K562 (cell line): ENCODE measurements at regions not wholly inside any gene's neighbourhood (a gene's known extent, or its start where the extent isn't known, plus 50 kb on each side); places are given as distances from the start of the nearest gene placed in this dataset.

Source experiments
- ATAC-seq: fragments of 200-7000 bp; cut with Tn5 transposase; 3 replicates; pipeline ENCODE4 v1.9.1; 2020; ENCODE audit warnings: moderate library complexity
- BruUV-seq: library from RNA; stranded (reverse); fragments of 400-500 nt; replicated peaks from 2 replicates; lab custom pipeline; 2021; lab: Mats Ljungman, UMichigan
- CTCF ChIA-PET: fragments of 300-600 bp; formaldehyde crosslinking; extraction: SDS; loops from one replicate; lab custom pipeline; 2021; ENCODE audit warnings: low intra/inter-chr PET ratio; lab: Yijun Ruan, JAX
- POLR2A ChIA-PET: fragments of 300-600, 350-650 bp; sonication (Branson Sonifier 250); formaldehyde crosslinking; extraction: SDS; loops from one replicate; lab custom pipeline; 2021; ENCODE audit warnings: antibody characterized with exemption, inconsistent platforms; lab: Yijun Ruan, JAX
- DNase-seq, 4 experiments: peaks; one replicate each; pipeline versions ENCODE4 v3.0.0 to v3.0.0-alpha.2; 2011 to 2018; ENCODE audit warnings: low spot score in 3 of 4, mixed read lengths in 3 of 4; ENCODE audit errors: extremely low read depth in 1 of 4
- FAIRE-seq: peaks from 2 replicates; lab custom pipeline; 2011; peaks lifted over from hg19 to GRCh38; lab: Jason Lieb, UNC
- H2AFZ ChIP-seq: 2 replicates; pipeline ENCODE4 v1.6.0; 2011; ENCODE audit warnings: low read depth, low read length, control low read depth, inconsistent platforms
- H3K27ac ChIP-seq: fragments of 200-600 bp; 3 replicates; pipeline ENCODE4 v1.8.0; 2011; ENCODE audit warnings: low read depth, mild to moderate bottlenecking, control low read depth, inconsistent platforms, low read length, moderate library complexity, mixed read lengths; ENCODE audit errors: extremely low read depth
- H3K27me3 ChIP-seq, 2 experiments: fragments of 300-600 bp in 1 of 2; 2 replicates in 1 of 2; 3 replicates in 1 of 2; pipeline versions ENCODE4 v1.6.0 to v1.8.0; 2011; ENCODE audit warnings: inconsistent platforms in 2 of 2, low read length in 2 of 2, mild to moderate bottlenecking in 1 of 2, mixed read lengths in 1 of 2, moderate library complexity in 1 of 2; ENCODE audit not compliant: control insufficient read depth in 2 of 2, insufficient read depth in 2 of 2
- H3K36me3 ChIP-seq: fragments of 300-600 bp; 3 replicates; pipeline ENCODE4 v1.8.0; 2011; ENCODE audit warnings: mild to moderate bottlenecking, low read length, inconsistent platforms; ENCODE audit not compliant: control insufficient read depth, insufficient read depth
- H3K4me1 ChIP-seq, 2 experiments: fragments of 200-600 bp in 1 of 2; replicated peaks in 1 of 2; 2 replicates in 1 of 2; 3 replicates in 1 of 2; pipeline versions ENCODE4 v1.5.1 to v1.8.0; 2011; ENCODE audit warnings: inconsistent platforms in 2 of 2, low read length in 2 of 2, mild to moderate bottlenecking in 1 of 2, mixed read lengths in 1 of 2, moderate library complexity in 1 of 2; ENCODE audit not compliant: control insufficient read depth in 2 of 2, insufficient read depth in 2 of 2
- H3K4me2 ChIP-seq: 2 replicates; pipeline ENCODE4 v1.6.1; 2011; ENCODE audit warnings: low read length, control low read depth, inconsistent platforms, mixed read lengths; ENCODE audit not compliant: insufficient read depth
- H3K4me3 ChIP-seq: fragments of 200-600 bp; sonication (generic), shearing (Covaris generic); 2 replicates; pipeline ENCODE4 v1.5.1; 2016; ENCODE audit warnings: control low read depth, inconsistent platforms
- H3K79me2 ChIP-seq: fragments of 200-600 bp; 3 replicates; pipeline ENCODE4 v1.8.0; 2011; ENCODE audit warnings: low read length, inconsistent platforms; ENCODE audit not compliant: control insufficient read depth, insufficient read depth
- H3K9ac ChIP-seq, 2 experiments: 2 replicates each; pipeline versions ENCODE4 v1.6.0 to v1.6.1; 2011; ENCODE audit warnings: low read depth in 2 of 2, low read length in 2 of 2, control low read depth in 1 of 2, inconsistent platforms in 1 of 2, mild to moderate bottlenecking in 1 of 2, mixed read lengths in 1 of 2; ENCODE audit not compliant: insufficient read depth in 1 of 2
- H3K9me1 ChIP-seq: one replicate; pipeline ENCODE4 v1.6.0; 2011; ENCODE audit warnings: inconsistent platforms, mild to moderate bottlenecking, low read length, moderate library complexity; ENCODE audit not compliant: control insufficient read depth, insufficient read depth
- H3K9me3 ChIP-seq: replicated peaks from 2 replicates; pipeline ENCODE4 v1.5.1; 2011; ENCODE audit warnings: low read depth, low read length, inconsistent platforms; ENCODE audit not compliant: control insufficient read depth, insufficient read depth
- H4K20me1 ChIP-seq: replicated peaks from 2 replicates; pipeline ENCODE4 v1.6.1; 2011; ENCODE audit warnings: low read length, inconsistent platforms, mixed read lengths; ENCODE audit not compliant: control insufficient read depth, insufficient read depth
- HCFC1 ChIP-seq: IDR thresholded peaks from 2 replicates; pipeline ENCODE4 v1.6.1; 2012; ENCODE audit warnings: low read depth, low read length, improper control_type of control experiment
- HLTF ChIP-seq: fragments of 450-650 bp; IDR thresholded peaks from 2 replicates; pipeline ENCODE4 v1.6.1; 2016
- MTA3 ChIP-seq: fragments of 450-650 bp; formaldehyde crosslinking; IDR thresholded peaks from 2 replicates; pipeline ENCODE4 v1.6.1; 2017; ENCODE audit warnings: mild to moderate bottlenecking, borderline replicate concordance
- RBFOX2 ChIP-seq: fragments of 200-400 bp; formaldehyde crosslinking; IDR thresholded peaks from 2 replicates; pipeline ENCODE4 v1.6.1; 2017; ENCODE audit warnings: low read depth, mild to moderate bottlenecking, low read length, moderate library complexity
- SMAD2 ChIP-seq: fragments of 150-350 bp; IDR thresholded peaks from 2 replicates; pipeline ENCODE4 v1.6.1; 2014; ENCODE audit warnings: low read depth, mild to moderate bottlenecking, low read length
- SMARCC2 ChIP-seq: fragments of 450-650 bp; IDR thresholded peaks from 2 replicates; pipeline ENCODE4 v1.6.1; 2017; ENCODE audit warnings: antibody characterized with exemption, moderate library complexity, mild to moderate bottlenecking, low read depth
- SRF ChIP-seq, 2 experiments: fragments of 250-450, 450-650 bp in 1 of 2; sonication (Bioruptor Pico) in 1 of 2; sonication (generic) in 1 of 2; formaldehyde crosslinking; IDR thresholded peaks; 2 replicates each; pipeline versions ENCODE4 v1.5.0 to v1.5.1; 2020 to 2022; ENCODE audit warnings: mild to moderate bottlenecking in 1 of 2, missing genetic modification reagents in 1 of 2
- SRSF3 ChIP-seq: fragments of 200-400 bp; formaldehyde crosslinking; IDR thresholded peaks from 2 replicates; pipeline ENCODE4 v1.6.1; 2016; ENCODE audit warnings: mild to moderate bottlenecking, low read length, moderate library complexity; ENCODE audit not compliant: insufficient read depth
- TRIM28 ChIP-seq: fragments of 450-650 bp; IDR thresholded peaks from 2 replicates; pipeline ENCODE4 v1.6.1; 2017
- U2AF1 ChIP-seq: fragments of 200-400 bp; formaldehyde crosslinking; optimal IDR thresholded peaks from 2 replicates; pipeline ENCODE3; 2017; ENCODE audit warnings: mild to moderate bottlenecking, low read depth, low read length, moderate library complexity
- ZFX ChIP-seq: sonication (generic); formaldehyde crosslinking; IDR thresholded peaks from 2 replicates; pipeline ENCODE4 v1.8.0; 2022; ENCODE audit warnings: mild to moderate bottlenecking, missing genetic modification reagents, moderate library complexity
- WGBS: fragments of 100-300 bp; shearing (Covaris generic); methylation state at CpG from one replicate; pipeline ENCODE4 v1.1.6; 2016; ENCODE audit warnings: low coverage, mixed read lengths; ENCODE audit not compliant: insufficient coverage; ENCODE audit errors: missing lambda C conversion rate; 5-methylcytosine and 5-hydroxymethylcytosine counted together
- in situ Hi-C: fragments of 300-500 bp; cut with MboI; formaldehyde crosslinking; loops from 4 replicates; pipeline ENCODE4 v1.15.0; 2018; ENCODE audit warnings: inconsistent platforms, mixed read lengths
- intact Hi-C: fragments of 100-400 bp; cut with micrococcal nuclease; formaldehyde crosslinking; loops from 2 replicates; pipeline ENCODE4 v1.14.2; 2022
- TF ChIP-seq, protein P1 (sequence below): fragments of 200-800 bp; sonication (Bioruptor generic); IDR thresholded peaks from 2 replicates; pipeline ENCODE4 v1.6.1; 2017; ENCODE audit warnings: missing genetic modification characterization, missing compliant biosample characterization
- TF ChIP-seq, protein P2 (sequence below): sonication (generic); formaldehyde crosslinking; IDR thresholded peaks from 2 replicates; pipeline ENCODE4 v1.8.0; 2023; ENCODE audit warnings: mild to moderate bottlenecking, missing genetic modification reagents

DNA sequence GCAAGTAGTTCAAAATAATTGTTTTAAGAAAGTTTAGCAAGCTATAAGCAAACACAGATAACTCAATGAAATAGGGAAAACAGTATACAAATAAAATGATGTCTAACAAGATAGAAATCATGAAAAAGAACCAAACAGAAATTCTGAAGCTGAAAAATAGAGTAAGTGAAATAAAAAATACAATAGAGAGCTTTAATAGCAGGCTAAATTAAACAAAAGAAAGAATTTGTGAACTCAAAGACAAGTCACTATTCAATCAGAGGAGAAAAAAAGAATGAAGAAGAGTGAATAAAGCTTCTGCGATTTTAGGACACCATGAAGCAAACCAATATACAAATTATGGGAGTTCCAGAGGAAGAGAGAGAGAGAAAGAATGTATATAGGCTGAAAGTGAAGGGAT, 576.8 kb downstream of the STK39 start:
- ChIA-PET CTCF (no interaction called here), POLR2A (no interaction called here)
- intact Hi-C loops (no loop called here), in situ Hi-C loops (no loop called here)
- Histone ChIP-seq H2AFZ (no peak overlapping the region), H3K4me1 (no peaks in the 10 kb centered on the region), H3K9ac (no peak overlapping the region), H3K27ac (no peak overlapping the region), H3K79me2 (no peaks in the 10 kb centered on the region), H4K20me1 (no peaks in the 10 kb centered on the region), H3K4me3 (no peak overlapping the region), H3K27me3 (no peaks in the 10 kb centered on the region), H3K9me1 (no peaks in the 10 kb centered on the region), H3K9me3 (peaks cover 4% of the 10 kb centered on the region; the same call in 1 of the 2 replicates), H3K36me3 (no peaks in the 10 kb centered on the region), H3K4me2 (no peak overlapping the region)
- FAIRE-seq (no peak), DNase-seq (no peak), ATAC-seq (no peak)
- no CpG with 5 or more reads among the region's 1 CpG for WGBS
- BruUV-seq, result no TSS peak
- TF ChIP-seq SRF (CRISPR knock-in tag; IDR thresholded peaks at IDR 0.05) (no peak), HLTF (peak; percentile 70; the same call in 1 of the 2 replicates), TRIM28 (peak; percentile 84)

DNA sequence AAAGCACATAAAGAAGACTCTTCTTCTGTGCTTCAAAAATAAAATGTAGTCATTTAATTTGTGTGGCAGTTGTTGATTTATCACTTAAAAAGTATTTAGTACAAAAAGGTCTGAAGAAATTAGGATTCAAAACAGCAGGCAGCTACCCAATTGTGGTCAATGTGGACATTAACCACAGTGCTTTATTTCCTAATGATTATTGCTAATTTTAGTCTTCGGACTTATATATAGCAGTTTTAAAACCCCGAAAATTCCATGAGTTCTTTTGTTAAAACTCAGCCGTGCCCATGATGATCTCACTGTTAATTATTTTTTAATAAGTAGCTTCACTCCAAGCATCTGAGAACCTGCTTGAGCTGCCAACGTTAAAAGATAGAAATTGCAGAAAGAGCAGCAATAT, 594.3 kb downstream of the STK39 start:
- Histone ChIP-seq H3K9me3 (no peaks in the 10 kb centered on the region), H3K79me2 (no peaks in the 10 kb centered on the region), H3K27ac (no peak overlapping the region), H3K9me1 (no peaks in the 10 kb centered on the region), H3K4me1 (no peaks in the 10 kb centered on the region), H3K9ac (no peak overlapping the region), H3K4me3 (no peak overlapping the region), H3K27me3 (no peaks in the 10 kb centered on the region), H3K4me2 (no peak overlapping the region), H3K36me3 (no peaks in the 10 kb centered on the region), H4K20me1 (no peaks in the 10 kb centered on the region), H2AFZ (no peak overlapping the region)
- ATAC-seq, result no peak
- CTCF ChIA-PET, result no interaction called here
- FAIRE-seq, result no peak
- DNase-seq, result no peak
- POLR2A ChIA-PET, result no interaction called here
- BruUV-seq, result no TSS peak
- in situ Hi-C loops (no loop called here), intact Hi-C loops (no loop called here)
- WGBS, result 0% methylated on average over 4 of the region's 4 CpGs
- TF ChIP-seq SMARCC2 (no peak), U2AF1 (no peak), MTA3 (no peak), SRSF3 (no peak), RBFOX2 (no peak), SMAD2 (no peak), ZFX (no peak), HCFC1 (no peak)
- TF ChIP-seq, protein P1, sequence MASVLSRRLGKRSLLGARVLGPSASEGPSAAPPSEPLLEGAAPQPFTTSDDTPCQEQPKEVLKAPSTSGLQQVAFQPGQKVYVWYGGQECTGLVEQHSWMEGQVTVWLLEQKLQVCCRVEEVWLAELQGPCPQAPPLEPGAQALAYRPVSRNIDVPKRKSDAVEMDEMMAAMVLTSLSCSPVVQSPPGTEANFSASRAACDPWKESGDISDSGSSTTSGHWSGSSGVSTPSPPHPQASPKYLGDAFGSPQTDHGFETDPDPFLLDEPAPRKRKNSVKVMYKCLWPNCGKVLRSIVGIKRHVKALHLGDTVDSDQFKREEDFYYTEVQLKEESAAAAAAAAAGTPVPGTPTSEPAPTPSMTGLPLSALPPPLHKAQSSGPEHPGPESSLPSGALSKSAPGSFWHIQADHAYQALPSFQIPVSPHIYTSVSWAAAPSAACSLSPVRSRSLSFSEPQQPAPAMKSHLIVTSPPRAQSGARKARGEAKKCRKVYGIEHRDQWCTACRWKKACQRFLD (CRISPR knock-in tag), result no peak
- TF ChIP-seq, protein P2, sequence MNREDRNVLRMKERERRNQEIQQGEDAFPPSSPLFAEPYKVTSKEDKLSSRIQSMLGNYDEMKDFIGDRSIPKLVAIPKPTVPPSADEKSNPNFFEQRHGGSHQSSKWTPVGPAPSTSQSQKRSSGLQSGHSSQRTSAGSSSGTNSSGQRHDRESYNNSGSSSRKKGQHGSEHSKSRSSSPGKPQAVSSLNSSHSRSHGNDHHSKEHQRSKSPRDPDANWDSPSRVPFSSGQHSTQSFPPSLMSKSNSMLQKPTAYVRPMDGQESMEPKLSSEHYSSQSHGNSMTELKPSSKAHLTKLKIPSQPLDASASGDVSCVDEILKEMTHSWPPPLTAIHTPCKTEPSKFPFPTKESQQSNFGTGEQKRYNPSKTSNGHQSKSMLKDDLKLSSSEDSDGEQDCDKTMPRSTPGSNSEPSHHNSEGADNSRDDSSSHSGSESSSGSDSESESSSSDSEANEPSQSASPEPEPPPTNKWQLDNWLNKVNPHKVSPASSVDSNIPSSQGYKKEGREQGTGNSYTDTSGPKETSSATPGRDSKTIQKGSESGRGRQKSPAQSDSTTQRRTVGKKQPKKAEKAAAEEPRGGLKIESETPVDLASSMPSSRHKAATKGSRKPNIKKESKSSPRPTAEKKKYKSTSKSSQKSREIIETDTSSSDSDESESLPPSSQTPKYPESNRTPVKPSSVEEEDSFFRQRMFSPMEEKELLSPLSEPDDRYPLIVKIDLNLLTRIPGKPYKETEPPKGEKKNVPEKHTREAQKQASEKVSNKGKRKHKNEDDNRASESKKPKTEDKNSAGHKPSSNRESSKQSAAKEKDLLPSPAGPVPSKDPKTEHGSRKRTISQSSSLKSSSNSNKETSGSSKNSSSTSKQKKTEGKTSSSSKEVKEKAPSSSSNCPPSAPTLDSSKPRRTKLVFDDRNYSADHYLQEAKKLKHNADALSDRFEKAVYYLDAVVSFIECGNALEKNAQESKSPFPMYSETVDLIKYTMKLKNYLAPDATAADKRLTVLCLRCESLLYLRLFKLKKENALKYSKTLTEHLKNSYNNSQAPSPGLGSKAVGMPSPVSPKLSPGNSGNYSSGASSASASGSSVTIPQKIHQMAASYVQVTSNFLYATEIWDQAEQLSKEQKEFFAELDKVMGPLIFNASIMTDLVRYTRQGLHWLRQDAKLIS (CRISPR knock-in tag), result no peak
